ENCODE measurements at regions not wholly inside any gene's neighbourhood (a gene's known extent, or its start where the extent isn't known, plus 50 kb on each side); places are given as distances from the start of the nearest gene placed in this dataset.
A peak's percentile ranks its signal among the peaks of the same experiment; 100 is the strongest.
"Not testable (repeated sequence)": the region's sequence is repeated elsewhere in the genome, so short reads cannot be mapped to it uniquely, and the experiment has no call there.

GRCh38 chr3:17891139-17891856, 148.9 kb upstream of the TBC1D5 start:
- no peak for DNase-seq

GRCh38 chr3:17885986-17886385, 143.6 kb upstream of the TBC1D5 start:
- no peak for DNase-seq

GRCh38 chr3:17882981-17883380, 140.6 kb upstream of the TBC1D5 start:
- no peak for DNase-seq

GRCh38 chr3:17877299-17877698, 134.9 kb upstream of the TBC1D5 start:
- no peak for DNase-seq

GRCh38 chr3:17874636-17875035, 132.2 kb upstream of the TBC1D5 start:
- no peak for DNase-seq

- DNase-seq = no peak
Measured at GRCh38 chr3:17872457-17872856, 130.0 kb upstream of the TBC1D5 start.

GRCh38 chr3:17865631-17866030, 123.2 kb upstream of the TBC1D5 start:
- DNase-seq = no peak

GRCh38 chr3:17861476-17861875, 119.0 kb upstream of the TBC1D5 start:
- no peak for DNase-seq

GRCh38 chr3:17860840-17861471, 118.5 kb upstream of the TBC1D5 start:
- not testable (repeated sequence) for DNase-seq

GRCh38 chr3:17852217-17852616, 109.8 kb upstream of the TBC1D5 start:
- no peak for DNase-seq

GRCh38 chr3:17850448-17850847, 108.0 kb upstream of the TBC1D5 start:
- no peak for DNase-seq

- DNase-seq = no peak
Measured at GRCh38 chr3:17848102-17848501, 105.7 kb upstream of the TBC1D5 start.

GRCh38 chr3:17847156-17847555, 104.7 kb upstream of the TBC1D5 start:
- DNase-seq = no peak

GRCh38 chr3:17846466-17846865, 104.0 kb upstream of the TBC1D5 start:
- DNase-seq = peak; percentile 8

- DNase-seq = peak; percentile 52
Measured at GRCh38 chr3:17845026-17845812, 102.8 kb upstream of the TBC1D5 start.

- no peak for DNase-seq
Measured at GRCh38 chr3:17844236-17844635, 101.8 kb upstream of the TBC1D5 start.

- DNase-seq = peak; percentile 26
Measured at GRCh38 chr3:17841190-17841828, 98.9 kb upstream of the TBC1D5 start.

GRCh38 chr3:17840651-17841050, 98.2 kb upstream of the TBC1D5 start:
- no peak for DNase-seq

- no peak for DNase-seq
Measured at GRCh38 chr3:17840126-17840525, 97.7 kb upstream of the TBC1D5 start.

- no peak for DNase-seq
Measured at GRCh38 chr3:17836919-17837318, 94.5 kb upstream of the TBC1D5 start.

GRCh38 chr3:17836092-17836491, 93.7 kb upstream of the TBC1D5 start:
- DNase-seq = no peak

- no peak for DNase-seq
Measured at GRCh38 chr3:17833786-17834559, 91.5 kb upstream of the TBC1D5 start.
